IMR-90 (cell line): ENCODE measurements at regions not wholly inside any gene's neighbourhood (a gene's known extent, or its start where the extent isn't known, plus 50 kb on each side); places are given as distances from the start of the nearest gene placed in this dataset.
A peak's percentile ranks its signal among the peaks of the same experiment; 100 is the strongest.

Source experiments
- ATAC-seq: fragments of 200-7000 bp; cut with Tn5 transposase; 2 replicates; pipeline ENCODE4 v1.9.1; 2020; ENCODE audit warnings: low read depth, mild to moderate bottlenecking, moderate library complexity
- BruUV-seq: library from RNA; stranded (reverse); fragments of 400-500 nt; replicated peaks from 2 replicates; lab custom pipeline; 2021; lab: Mats Ljungman, UMichigan
- CTCF ChIA-PET: fragments of 300-600 bp; formaldehyde crosslinking; extraction: SDS; loops from one replicate; lab custom pipeline; 2021; ENCODE audit warnings: antibody characterized with exemption; lab: Yijun Ruan, JAX
- POLR2A ChIA-PET: fragments of 300-600 bp; sonication (Branson Sonifier 250); formaldehyde crosslinking; loops from one replicate; lab custom pipeline; 2022; ENCODE audit warnings: antibody characterized with exemption; ENCODE audit not compliant: unreplicated experiment; lab: Charles Lee
- DNase-seq: peaks from one replicate; pipeline ENCODE4 v3.0.0; 2013
- H2AFZ ChIP-seq: replicated peaks from 2 replicates; pipeline ENCODE3; 2013; ENCODE audit warnings: low read length, mild to moderate bottlenecking; ENCODE audit not compliant: poor library complexity
- H2AK5ac ChIP-seq: 2 replicates; pipeline ENCODE4 v1.6.1; 2013; ENCODE audit warnings: low read depth, low read length, inconsistent platforms
- H2AK9ac ChIP-seq: replicated peaks from 2 replicates; pipeline ENCODE3; 2013; ENCODE audit warnings: mild to moderate bottlenecking, low read depth, low read length, moderate library complexity; ENCODE audit not compliant: poor library complexity
- H2BK120ac ChIP-seq: 2 replicates; pipeline ENCODE4 v1.6.1; 2013; ENCODE audit warnings: low read depth, low read length, inconsistent platforms
- H2BK15ac ChIP-seq: 3 replicates; pipeline ENCODE4 v1.6.1; 2013; ENCODE audit warnings: low read depth, low read length, inconsistent platforms
- H2BK20ac ChIP-seq: 2 replicates; pipeline ENCODE4 v1.6.1; 2013; ENCODE audit warnings: low read depth, mild to moderate bottlenecking, inconsistent platforms, low read length, moderate library complexity
- H2BK5ac ChIP-seq: 2 replicates; pipeline ENCODE4 v1.6.1; 2013; ENCODE audit warnings: mild to moderate bottlenecking, low read depth, low read length, inconsistent platforms; ENCODE audit not compliant: poor library complexity, severe bottlenecking
- H3K14ac ChIP-seq: replicated peaks from 2 replicates; pipeline ENCODE4 v1.6.1; 2013; ENCODE audit warnings: low read depth, low read length, inconsistent platforms
- H3K18ac ChIP-seq: 2 replicates; pipeline ENCODE4 v1.6.1; 2013; ENCODE audit warnings: low read depth, low read length, control low read depth
- H3K23ac ChIP-seq: 2 replicates; pipeline ENCODE4 v1.6.1; 2013; ENCODE audit warnings: low read depth, low read length, inconsistent platforms
- H3K27ac ChIP-seq: 2 replicates; pipeline ENCODE4 v1.5.1; 2013; ENCODE audit warnings: mild to moderate bottlenecking, control low read depth, low read length; ENCODE audit not compliant: insufficient read depth
- H3K27me3 ChIP-seq: 2 replicates; pipeline ENCODE4 v1.6.1; 2013; ENCODE audit warnings: low read length; ENCODE audit not compliant: control insufficient read depth, insufficient read depth
- H3K36me3 ChIP-seq: 2 replicates; pipeline ENCODE4 v1.6.1; 2013; ENCODE audit warnings: low read length, mixed read lengths; ENCODE audit not compliant: control insufficient read depth, insufficient read depth
- H3K4ac ChIP-seq: 2 replicates; pipeline ENCODE4 v1.6.1; 2013; ENCODE audit warnings: low read depth, low read length, inconsistent platforms
- H3K4me1 ChIP-seq: 2 replicates; pipeline ENCODE4 v1.6.1; 2013; ENCODE audit warnings: low read length, mixed read lengths; ENCODE audit not compliant: control insufficient read depth, insufficient read depth
- H3K4me2 ChIP-seq: 2 replicates; pipeline ENCODE4 v1.6.1; 2013; ENCODE audit warnings: low read depth, mild to moderate bottlenecking, control low read depth, low read length, moderate library complexity
- H3K4me3 ChIP-seq: 2 replicates; pipeline ENCODE4 v1.5.1; 2013; ENCODE audit warnings: low read depth, mild to moderate bottlenecking, control low read depth, low read length, moderate library complexity; ENCODE audit not compliant: insufficient read depth
- H3K56ac ChIP-seq: 2 replicates; pipeline ENCODE4 v1.6.1; 2013; ENCODE audit warnings: low read length, inconsistent platforms; ENCODE audit not compliant: insufficient read depth; ENCODE audit errors: extremely low read depth
- H3K79me1 ChIP-seq, 2 experiments: 2 replicates each; pipeline ENCODE4 v1.6.1; 2013; ENCODE audit warnings: low read length in 2 of 2, inconsistent platforms in 1 of 2, low read depth in 1 of 2
- H3K9ac ChIP-seq: 2 replicates; pipeline ENCODE4 v1.6.1; 2013; ENCODE audit warnings: low read depth, low read length, control low read depth
- H3K9me1 ChIP-seq: 2 replicates; pipeline ENCODE4 v1.6.1; 2013; ENCODE audit warnings: low read length, inconsistent platforms; ENCODE audit not compliant: insufficient read depth
- H3K9me3 ChIP-seq: 2 replicates; pipeline ENCODE4 v1.6.1; 2013; ENCODE audit warnings: low read length; ENCODE audit not compliant: control insufficient read depth, insufficient read depth
- H4K20me1 ChIP-seq: 2 replicates; pipeline ENCODE4 v1.6.1; 2013; ENCODE audit warnings: low read length, inconsistent platforms; ENCODE audit not compliant: insufficient read depth
- H4K5ac ChIP-seq: 2 replicates; pipeline ENCODE4 v1.6.1; 2013; ENCODE audit warnings: mild to moderate bottlenecking, low read depth, low read length, control low read depth
- H4K8ac ChIP-seq, 2 experiments: 2 replicates each; pipeline ENCODE4 v1.6.1; 2013; ENCODE audit warnings: low read depth in 2 of 2, low read length in 2 of 2, control low read depth in 1 of 2, inconsistent platforms in 1 of 2
- H4K91ac ChIP-seq: 2 replicates; pipeline ENCODE4 v1.6.1; 2013; ENCODE audit warnings: low read depth, low read length, inconsistent platforms; ENCODE audit not compliant: insufficient read depth
- RAD21 ChIP-seq: IDR thresholded peaks from 2 replicates; pipeline ENCODE4 v1.6.1; 2012; ENCODE audit warnings: low read length, improper control_type of control experiment
- WGBS, 2 experiments: methylation state at CpG; one replicate each; pipeline versions ENCODE4 v1.1.5 to v1.1.7; 2013; ENCODE audit warnings: missing lambda C conversion rate in 2 of 2; ENCODE audit not compliant: insufficient read length in 1 of 2; ENCODE audit errors: extremely low coverage in 2 of 2; 5-methylcytosine and 5-hydroxymethylcytosine counted together
- dilution Hi-C: fragments of 300-500 bp; cut with HindIII; formaldehyde crosslinking; loops from one replicate; pipeline ENCODE4 v1.14.3; 2018; ENCODE audit warnings: low sequenced_read_pairs; ENCODE audit not compliant: unreplicated experiment
- in situ Hi-C: fragments of 300-500 bp; cut with MboI; formaldehyde crosslinking; loops from 3 replicates; pipeline ENCODE4 v1.14.3; 2019; ENCODE audit warnings: low sequenced_read_pairs, inconsistent platforms, mixed read lengths
- intact Hi-C: fragments of 100-400 bp; cut with micrococcal nuclease; formaldehyde crosslinking; loops from 2 replicates; pipeline ENCODE4 v1.10.0; 2022

DNA sequence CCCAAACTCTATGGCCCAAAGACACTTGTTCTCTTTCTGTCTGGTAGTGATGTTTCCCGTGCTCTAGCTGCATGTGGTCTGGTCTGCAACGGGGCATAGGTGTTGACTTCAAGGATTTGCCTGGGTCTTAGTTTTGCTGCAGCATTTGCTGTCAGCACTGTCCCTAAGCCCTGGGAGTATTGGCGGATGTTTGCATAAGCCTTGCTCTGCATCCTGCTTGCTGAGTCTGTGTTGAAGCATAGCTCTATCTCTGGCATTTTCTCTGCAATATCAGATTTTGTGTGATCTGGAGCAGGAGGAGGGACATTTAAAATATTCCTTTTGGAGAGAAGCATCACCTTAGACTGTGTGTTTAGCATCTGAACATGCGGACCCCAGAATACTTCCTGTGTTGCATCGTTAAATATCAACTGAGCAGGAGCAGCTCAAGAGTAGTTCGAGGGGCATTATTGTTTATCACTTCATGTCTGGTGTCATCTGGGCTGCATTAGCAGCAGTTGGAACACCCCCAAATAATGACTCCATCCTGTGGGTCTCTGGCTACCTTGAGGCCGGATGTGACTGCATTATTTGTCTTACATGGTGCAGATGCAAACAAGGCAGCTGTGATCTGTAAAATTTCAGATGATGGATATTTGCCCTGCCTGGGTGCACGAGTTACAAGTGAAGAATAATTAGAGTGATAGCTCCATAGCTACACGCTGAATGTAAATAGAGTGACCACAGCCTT lies 231.7 kb downstream of the TRIB2 start:
- peaks cover 10% of the 10 kb centered on the region; the same call in 1 of the 2 replicates for H3K9me1 ChIP-seq
- no peak overlapping the region for H2AFZ ChIP-seq
- no peak overlapping the region for H3K23ac ChIP-seq
- no peak overlapping the region for H2BK120ac ChIP-seq
- H4K5ac ChIP-seq, result no peak overlapping the region
- H3K36me3 ChIP-seq, result no peaks in the 10 kb centered on the region
- H3K27ac ChIP-seq, result no peak overlapping the region
- H3K27me3 ChIP-seq, result no peaks in the 10 kb centered on the region
- POLR2A ChIA-PET, result no interaction called here
- no peaks in the 10 kb centered on the region for H3K79me1 ChIP-seq
- H2BK15ac ChIP-seq, result peak overlapping the region; percentile 4; the same call in 1 of the 3 replicates
- TF ChIP-seq RAD21, result no peak
- no peaks in the 10 kb centered on the region for H3K9me3 ChIP-seq
- no peaks in the 10 kb centered on the region; the same call in 1 of the 2 replicates for H3K4me1 ChIP-seq
- H3K14ac ChIP-seq, result 0 out of 2 replicates have a peak overlapping the region, but pooled peaks have one; percentile 56
- no TSS peak for BruUV-seq
- CTCF ChIA-PET, result interaction anchor here (2.6 kb wide), 1 partner anchor 17 kb away, joined by 8 read pairs; no protein-coding TSS in a partner anchor
- WGBS, 2 experiments, result 30% methylated on average over 2 of the region's 9 CpGs; no CpG with 5 or more reads in 1 of the 2 experiments
- no peak overlapping the region for H3K9ac ChIP-seq
- no peak overlapping the region for H2BK20ac ChIP-seq
- H3K4me2 ChIP-seq, result no peak overlapping the region
- no peak overlapping the region for H3K56ac ChIP-seq
- in situ Hi-C loops (no loop called here), dilution Hi-C loops (no loop called here), intact Hi-C loops (no loop called here)
- H3K4ac ChIP-seq, result no peak overlapping the region
- DNase-seq (peak; percentile 71), ATAC-seq (peak; percentile 27; the same call in 1 of the 2 replicates)
- H3K18ac ChIP-seq, result no peak overlapping the region
- no peaks in the 10 kb centered on the region for H4K20me1 ChIP-seq
- H2AK5ac ChIP-seq, result 0 out of 2 replicates have a peak overlapping the region, but pooled peaks have one; percentile 2
- H2AK9ac ChIP-seq, result peak overlapping the region; percentile 42
- no peak overlapping the region for H4K8ac ChIP-seq
- H2BK5ac ChIP-seq, result no peak overlapping the region
- H3K4me3 ChIP-seq, result no peak overlapping the region
- no peak overlapping the region for H4K91ac ChIP-seq
